ENCODE measurements at regions not wholly inside any gene's neighbourhood (a gene's known extent, or its start where the extent isn't known, plus 50 kb on each side); places are given as distances from the start of the nearest gene placed in this dataset.

DNA sequence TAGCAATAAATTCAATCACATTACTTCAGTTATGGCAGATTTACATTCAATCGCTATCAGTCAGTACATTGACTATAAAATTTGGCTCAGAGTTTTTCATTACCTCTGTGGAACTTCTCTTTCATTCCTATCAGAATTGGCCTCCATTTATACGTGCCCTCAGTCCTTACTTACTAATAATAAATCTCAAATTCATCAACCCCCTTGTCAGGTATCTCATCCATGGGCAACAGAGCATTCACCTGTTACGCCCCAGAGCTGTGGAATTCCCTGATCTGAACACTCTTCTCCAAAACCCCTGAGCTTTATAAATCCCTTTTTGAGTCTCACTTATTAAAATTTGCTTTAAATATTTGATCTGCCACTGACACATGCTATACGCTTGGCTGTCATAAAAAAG, 492.9 kb downstream of the GBE1 start:
- TF ChIP-seq, protein P1, sequence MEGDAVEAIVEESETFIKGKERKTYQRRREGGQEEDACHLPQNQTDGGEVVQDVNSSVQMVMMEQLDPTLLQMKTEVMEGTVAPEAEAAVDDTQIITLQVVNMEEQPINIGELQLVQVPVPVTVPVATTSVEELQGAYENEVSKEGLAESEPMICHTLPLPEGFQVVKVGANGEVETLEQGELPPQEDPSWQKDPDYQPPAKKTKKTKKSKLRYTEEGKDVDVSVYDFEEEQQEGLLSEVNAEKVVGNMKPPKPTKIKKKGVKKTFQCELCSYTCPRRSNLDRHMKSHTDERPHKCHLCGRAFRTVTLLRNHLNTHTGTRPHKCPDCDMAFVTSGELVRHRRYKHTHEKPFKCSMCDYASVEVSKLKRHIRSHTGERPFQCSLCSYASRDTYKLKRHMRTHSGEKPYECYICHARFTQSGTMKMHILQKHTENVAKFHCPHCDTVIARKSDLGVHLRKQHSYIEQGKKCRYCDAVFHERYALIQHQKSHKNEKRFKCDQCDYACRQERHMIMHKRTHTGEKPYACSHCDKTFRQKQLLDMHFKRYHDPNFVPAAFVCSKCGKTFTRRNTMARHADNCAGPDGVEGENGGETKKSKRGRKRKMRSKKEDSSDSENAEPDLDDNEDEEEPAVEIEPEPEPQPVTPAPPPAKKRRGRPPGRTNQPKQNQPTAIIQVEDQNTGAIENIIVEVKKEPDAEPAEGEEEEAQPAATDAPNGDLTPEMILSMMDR (IDR thresholded peaks at IDR 0.05), result no peak
- TF ChIP-seq POLR2A (IDR thresholded peaks at IDR 0.05), result no peak

Data from heart left ventricle (tissue), 13 donors.